Gastroesophageal sphincter (tissue), 4 donors: ENCODE measurements at regions not wholly inside any gene's neighbourhood (a gene's known extent, or its start where the extent isn't known, plus 50 kb on each side); places are given as distances from the start of the nearest gene placed in this dataset.

ENCODE experiments used
- ATAC-seq: fragments of 150-250 bp; one replicate; pipeline ENCODE4 v1.9.1; 2016; ENCODE audit warnings: mild to moderate bottlenecking, moderate library complexity
- H3K27ac ChIP-seq, 4 donors: fragments of 200-600 bp; sonication (generic) in 3 of 4; 1 replicate in 3 of 4; 2 replicates in 1 of 4; pipeline ENCODE4 v1.5.1; 2016 to 2019
- H3K27me3 ChIP-seq: fragments of 200-600 bp; sonication (generic); one replicate; pipeline ENCODE4 v1.5.1; 2019
- H3K36me3 ChIP-seq, 2 donors: fragments of 200-600 bp; sonication (generic); one replicate each; pipeline ENCODE4 v1.5.1; 2019; ENCODE audit warnings: control low read depth in 1 of 2
- H3K4me1 ChIP-seq, 3 donors: fragments of 200-600 bp; sonication (generic); 1 replicate in 2 of 3; 2 replicates in 1 of 3; pipeline ENCODE4 v1.5.1; 2016 to 2019; ENCODE audit warnings: control low read depth in 2 of 3
- H3K4me3 ChIP-seq, 2 donors: fragments of 200-600 bp; sonication (generic); one replicate each; pipeline ENCODE4 v1.5.1; 2019; ENCODE audit warnings: mild to moderate bottlenecking in 1 of 2, moderate library complexity in 1 of 2
- H3K9me3 ChIP-seq, 3 donors: fragments of 200-600 bp; sonication (generic); one replicate each; pipeline ENCODE4 v1.5.1; 2017 to 2019; ENCODE audit warnings: control low read depth in 2 of 3
- EP300 ChIP-seq: sonication (generic); formaldehyde crosslinking; IDR thresholded peaks from one replicate; pipeline ENCODE4 v1.6.1; 2017; ENCODE audit warnings: antibody characterized with exemption, mild to moderate bottlenecking
- POLR2A ChIP-seq, 2 donors: fragments of 450-650 bp; IDR thresholded peaks; one replicate each; pipeline ENCODE4 v1.6.1; 2017; ENCODE audit warnings: antibody characterized with exemption in 2 of 2, mild to moderate bottlenecking in 2 of 2, moderate library complexity in 1 of 2
- POLR2AphosphoS5 ChIP-seq: sonication (generic); formaldehyde crosslinking; IDR thresholded peaks from one replicate; pipeline ENCODE4 v1.6.1; 2017; ENCODE audit warnings: antibody characterized with exemption
- WGBS, 2 donors: methylation state at CpG; one replicate each; pipeline ENCODE4 v1.1.5; 2018; ENCODE audit warnings: low coverage in 1 of 2; 5-methylcytosine and 5-hydroxymethylcytosine counted together
- TF ChIP-seq, protein P1 (sequence below), 4 experiments: fragments of 200-600 bp in 2 of 4; fragments of 450-650 bp in 2 of 4; sonication (generic) in 1 of 4; IDR thresholded peaks; one replicate each; pipeline ENCODE4 v1.5.1; 2017 to 2019; ENCODE audit warnings: antibody characterized with exemption in 4 of 4, mild to moderate bottlenecking in 2 of 4, moderate library complexity in 2 of 4

DNA sequence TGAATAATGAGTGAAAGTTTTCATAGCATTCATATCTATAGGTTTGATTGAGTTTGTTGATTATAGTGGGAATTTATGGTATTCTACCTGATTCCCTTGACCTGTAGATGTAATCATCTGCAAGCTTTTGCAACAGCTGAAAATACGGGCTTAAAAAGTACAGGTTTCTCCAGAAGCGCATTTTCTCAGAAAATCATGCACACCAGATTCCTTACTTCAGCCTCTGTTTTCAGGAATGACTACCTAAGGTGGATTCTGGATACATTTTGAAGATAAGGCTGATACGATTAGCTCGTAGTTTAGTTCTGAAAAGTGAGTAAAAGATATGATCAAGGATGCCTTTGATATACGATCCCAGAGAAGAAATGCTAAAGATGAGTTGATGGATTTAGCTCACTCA lies 694.8 kb upstream of the CDH10 start:
- H3K36me3 ChIP-seq: no peaks in the 10 kb centered on the region
- WGBS, 2 donors: 71 to 89% methylated on average over 3 to 5 of the region's 5 CpGs
- no peak for TF ChIP-seq EP300
- no peak for TF ChIP-seq POLR2A (IDR thresholded peaks at IDR 0.05)
- no peak for TF ChIP-seq POLR2AphosphoS5
- TF ChIP-seq, protein P1, sequence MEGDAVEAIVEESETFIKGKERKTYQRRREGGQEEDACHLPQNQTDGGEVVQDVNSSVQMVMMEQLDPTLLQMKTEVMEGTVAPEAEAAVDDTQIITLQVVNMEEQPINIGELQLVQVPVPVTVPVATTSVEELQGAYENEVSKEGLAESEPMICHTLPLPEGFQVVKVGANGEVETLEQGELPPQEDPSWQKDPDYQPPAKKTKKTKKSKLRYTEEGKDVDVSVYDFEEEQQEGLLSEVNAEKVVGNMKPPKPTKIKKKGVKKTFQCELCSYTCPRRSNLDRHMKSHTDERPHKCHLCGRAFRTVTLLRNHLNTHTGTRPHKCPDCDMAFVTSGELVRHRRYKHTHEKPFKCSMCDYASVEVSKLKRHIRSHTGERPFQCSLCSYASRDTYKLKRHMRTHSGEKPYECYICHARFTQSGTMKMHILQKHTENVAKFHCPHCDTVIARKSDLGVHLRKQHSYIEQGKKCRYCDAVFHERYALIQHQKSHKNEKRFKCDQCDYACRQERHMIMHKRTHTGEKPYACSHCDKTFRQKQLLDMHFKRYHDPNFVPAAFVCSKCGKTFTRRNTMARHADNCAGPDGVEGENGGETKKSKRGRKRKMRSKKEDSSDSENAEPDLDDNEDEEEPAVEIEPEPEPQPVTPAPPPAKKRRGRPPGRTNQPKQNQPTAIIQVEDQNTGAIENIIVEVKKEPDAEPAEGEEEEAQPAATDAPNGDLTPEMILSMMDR (IDR thresholded peaks at IDR 0.05): no peak
- H3K9me3 ChIP-seq: no peaks in the 10 kb centered on the region
- no peak for ATAC-seq
- H3K27ac ChIP-seq: no peak overlapping the region
- no peak overlapping the region for H3K4me3 ChIP-seq
- no peaks in the 10 kb centered on the region for H3K4me1 ChIP-seq
- H3K27me3 ChIP-seq: no peaks in the 10 kb centered on the region

DNA sequence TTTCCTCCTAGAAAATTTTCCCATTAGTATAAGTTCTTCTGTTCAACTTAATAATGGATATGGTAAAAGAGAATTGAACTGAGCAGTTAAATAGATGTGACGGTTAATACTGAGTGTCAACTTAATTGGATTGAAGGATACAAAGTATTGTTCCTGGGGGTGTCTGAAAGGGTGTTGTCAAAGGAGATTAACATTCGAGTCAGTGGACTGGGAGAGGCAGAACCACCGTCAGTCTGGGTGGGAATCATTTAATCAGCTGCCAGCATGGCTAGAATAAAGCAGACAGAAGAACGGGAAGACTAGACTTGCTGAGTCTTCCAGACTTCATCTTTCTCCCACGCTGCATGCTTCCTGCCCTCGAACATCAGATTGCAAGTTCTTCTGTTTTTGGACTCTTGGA lies 689.6 kb upstream of the CDH10 start:
- no peaks in the 10 kb centered on the region for H3K36me3 ChIP-seq
- no peaks in the 10 kb centered on the region for H3K9me3 ChIP-seq
- H3K27ac ChIP-seq: no peak overlapping the region
- ATAC-seq: no peak
- TF ChIP-seq, protein P1 (IDR thresholded peaks at IDR 0.05): no peak
- no peak for TF ChIP-seq POLR2A (IDR thresholded peaks at IDR 0.05)
- no peak for TF ChIP-seq EP300
- no peak for TF ChIP-seq POLR2AphosphoS5
- 74 to 80% methylated on average over 3 to 6 of the region's 6 CpGs for WGBS, 2 donors
- no peaks in the 10 kb centered on the region for H3K27me3 ChIP-seq
- H3K4me3 ChIP-seq: no peak overlapping the region
- H3K4me1 ChIP-seq: no peaks in the 10 kb centered on the region

DNA sequence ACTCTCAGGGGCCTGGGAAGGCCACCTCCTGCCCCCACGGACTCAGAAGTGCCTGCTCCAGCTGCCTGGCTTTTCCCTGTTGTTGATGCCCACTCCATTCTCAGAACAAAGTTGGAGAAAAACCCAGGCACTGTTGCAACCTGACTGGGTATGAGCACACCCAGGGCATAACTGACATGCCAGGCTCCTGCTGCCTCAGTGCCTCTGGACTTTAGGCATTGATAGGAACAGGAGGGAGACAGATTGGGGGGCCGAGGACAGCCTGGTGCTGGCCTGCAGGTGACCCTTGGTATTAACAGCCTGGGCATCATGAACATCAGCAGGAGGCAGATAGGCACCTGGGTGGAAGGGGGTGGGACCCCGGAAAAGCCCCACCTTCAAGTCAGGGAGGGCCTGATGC lies 685.9 kb upstream of the CDH10 start:
- 40% methylated on average over 1 of the region's 3 CpGs; no CpG with 5 or more reads in 1 of the 2 donors for WGBS, 2 donors
- Histone ChIP-seq H3K4me1 (no peaks in the 10 kb centered on the region), H3K27ac (no peak overlapping the region), H3K36me3 (no peaks in the 10 kb centered on the region), H3K4me3 (no peak overlapping the region), H3K9me3 (no peaks in the 10 kb centered on the region), H3K27me3 (no peaks in the 10 kb centered on the region)
- TF ChIP-seq POLR2A (IDR thresholded peaks at IDR 0.05) (no peak), EP300 (no peak), POLR2AphosphoS5 (no peak)
- TF ChIP-seq, protein P1 (IDR thresholded peaks at IDR 0.05): no peak
- ATAC-seq: no peak

DNA sequence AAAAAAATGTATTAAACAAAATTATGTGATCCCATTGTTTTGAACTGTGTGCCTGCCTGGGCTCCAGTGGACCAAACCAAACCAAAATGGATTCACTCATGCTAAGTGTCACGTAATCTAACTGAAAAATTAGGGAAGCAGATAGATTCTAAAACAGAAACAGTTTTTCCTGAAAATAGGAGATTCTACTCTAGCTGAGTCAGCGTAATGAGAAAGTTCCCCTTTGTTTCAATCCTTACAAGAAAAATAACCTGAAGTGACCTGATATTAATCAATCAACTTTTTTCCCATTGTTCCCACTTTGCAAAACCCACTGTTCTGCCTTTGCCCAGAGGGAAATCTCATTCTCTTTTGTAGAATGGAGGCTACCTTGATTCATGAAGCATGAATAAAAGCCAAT lies 682.4 kb upstream of the CDH10 start:
- TF ChIP-seq POLR2AphosphoS5 (no peak), POLR2A (IDR thresholded peaks at IDR 0.05) (no peak), EP300 (no peak)
- TF ChIP-seq, protein P1 (IDR thresholded peaks at IDR 0.05): no peak
- Histone ChIP-seq H3K27me3 (no peaks in the 10 kb centered on the region), H3K4me3 (no peak overlapping the region), H3K9me3 (no peaks in the 10 kb centered on the region), H3K4me1 (no peaks in the 10 kb centered on the region), H3K27ac (no peak overlapping the region), H3K36me3 (no peaks in the 10 kb centered on the region)
- WGBS, 2 donors: 68 to 77% methylated on average over 2 of the region's 2 CpGs
- no peak for ATAC-seq

DNA sequence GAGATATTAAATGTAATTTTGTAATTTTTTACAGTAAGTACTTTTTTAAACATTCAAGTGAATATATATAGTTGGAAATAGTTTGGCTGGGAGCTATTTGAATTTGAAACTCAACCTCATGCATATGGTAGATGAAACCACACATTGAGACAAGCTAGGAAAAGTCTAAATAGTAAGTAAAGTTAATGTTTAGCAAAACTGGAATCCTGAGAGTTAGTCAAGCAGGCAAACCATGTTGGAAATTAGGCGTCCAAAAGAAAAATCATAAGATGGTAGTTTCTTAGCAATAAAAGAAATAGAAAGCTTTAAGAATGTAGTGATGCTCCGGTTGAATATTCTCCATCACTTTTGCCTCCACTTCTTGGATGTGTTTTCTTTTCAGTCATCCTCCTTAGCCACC lies 657.1 kb upstream of the CDH10 start:
- Histone ChIP-seq H3K36me3 (no peaks in the 10 kb centered on the region), H3K9me3 (no peaks in the 10 kb centered on the region), H3K4me1 (no peaks in the 10 kb centered on the region), H3K4me3 (no peak overlapping the region), H3K27me3 (no peaks in the 10 kb centered on the region), H3K27ac (no peak overlapping the region)
- TF ChIP-seq POLR2A (IDR thresholded peaks at IDR 0.05) (no peak), POLR2AphosphoS5 (no peak), EP300 (no peak)
- TF ChIP-seq, protein P1 (IDR thresholded peaks at IDR 0.05): no peak
- ATAC-seq: no peak
- 91% methylated on average over 2 of the region's 2 CpGs; no CpG with 5 or more reads in 1 of the 2 donors for WGBS, 2 donors
